A673 (cell line): ENCODE measurements at regions not wholly inside any gene's neighbourhood (a gene's known extent, or its start where the extent isn't known, plus 50 kb on each side); places are given as distances from the start of the nearest gene placed in this dataset.
"Not testable (repeated sequence)": the region's sequence is repeated elsewhere in the genome, so short reads cannot be mapped to it uniquely, and the experiment has no call there.

Experiments
- BruUV-seq: library from RNA; stranded (reverse); fragments of 400-500 nt; replicated peaks from 2 replicates; lab custom pipeline; 2021; lab: Mats Ljungman, UMichigan
- CTCF ChIA-PET: fragments of 300-600 bp; sonication (Branson Sonifier 250); formaldehyde crosslinking; loops from one replicate; lab custom pipeline; 2022; ENCODE audit warnings: antibody characterized with exemption; lab: Charles Lee
- POLR2A ChIA-PET: fragments of 300-600 bp; sonication (Branson Sonifier 250); formaldehyde crosslinking; loops from one replicate; lab custom pipeline; 2022; ENCODE audit warnings: antibody characterized with exemption; ENCODE audit not compliant: low non-redundant PET; lab: Charles Lee
- DNase-seq: peaks from one replicate; pipeline ENCODE4 v3.0.0-alpha.2; 2015; ENCODE audit warnings: low spot score
- H3K27ac ChIP-seq: fragments of 200-600 bp; sonication (generic); 2 replicates; pipeline ENCODE4 v1.5.1; 2016; ENCODE audit warnings: mixed run types, low read depth, mild to moderate bottlenecking, mixed read lengths, antibody characterized with exemption, low read length; ENCODE audit not compliant: poor library complexity, severe bottlenecking
- H3K27me3 ChIP-seq: fragments of 200-600 bp; sonication (generic); replicated peaks from 2 replicates; pipeline ENCODE4 v1.6.1; 2017; ENCODE audit warnings: mixed run types, low read depth, mild to moderate bottlenecking, mixed read lengths, antibody characterized with exemption, low read length; ENCODE audit not compliant: insufficient read depth, poor library complexity
- H3K36me3 ChIP-seq: fragments of 200-600 bp; sonication (generic); 2 replicates; pipeline ENCODE4 v1.6.1; 2016; ENCODE audit warnings: mixed run types, mild to moderate bottlenecking, mixed read lengths, antibody characterized with exemption, low read length; ENCODE audit not compliant: insufficient read depth, poor library complexity, severe bottlenecking
- H3K4me1 ChIP-seq: fragments of 200-600 bp; sonication (generic); 2 replicates; pipeline ENCODE4 v1.6.1; 2017; ENCODE audit warnings: mixed run types, mild to moderate bottlenecking, mixed read lengths, antibody characterized with exemption, low read length; ENCODE audit not compliant: insufficient read depth, poor library complexity, severe bottlenecking
- H3K4me3 ChIP-seq: fragments of 200-600 bp; sonication (generic); 2 replicates; pipeline ENCODE4 v1.5.1; 2016; ENCODE audit warnings: low read depth, mixed run types, mild to moderate bottlenecking, mixed read lengths, low read length; ENCODE audit not compliant: poor library complexity, severe bottlenecking
- H3K9me3 ChIP-seq: fragments of 200-600 bp; sonication (generic); 2 replicates; pipeline ENCODE4 v1.6.1; 2016; ENCODE audit warnings: mixed run types, low read depth, mild to moderate bottlenecking, mixed read lengths, antibody characterized with exemption, low read length; ENCODE audit not compliant: poor library complexity, severe bottlenecking
- CTCF ChIP-seq: fragments of 300-800, 200-600 bp; sonication (generic); conservative IDR thresholded peaks from 2 replicates; pipeline ENCODE4 v1.5.1; 2017; ENCODE audit warnings: low read depth, mild to moderate bottlenecking, antibody characterized with exemption, low read length, moderate library complexity, mixed read lengths
- EZH2 ChIP-seq: fragments of 200-600 bp; sonication (generic); IDR thresholded peaks from 2 replicates; pipeline ENCODE4 v1.6.1; 2017; ENCODE audit warnings: borderline replicate concordance, low read depth, mild to moderate bottlenecking, mixed read lengths, antibody characterized with exemption, low read length; ENCODE audit not compliant: poor library complexity, severe bottlenecking
- intact Hi-C: fragments of 100-400 bp; cut with micrococcal nuclease; formaldehyde crosslinking; loops from one replicate; pipeline ENCODE4 v1.10.0; 2022; ENCODE audit not compliant: unreplicated experiment

DNA sequence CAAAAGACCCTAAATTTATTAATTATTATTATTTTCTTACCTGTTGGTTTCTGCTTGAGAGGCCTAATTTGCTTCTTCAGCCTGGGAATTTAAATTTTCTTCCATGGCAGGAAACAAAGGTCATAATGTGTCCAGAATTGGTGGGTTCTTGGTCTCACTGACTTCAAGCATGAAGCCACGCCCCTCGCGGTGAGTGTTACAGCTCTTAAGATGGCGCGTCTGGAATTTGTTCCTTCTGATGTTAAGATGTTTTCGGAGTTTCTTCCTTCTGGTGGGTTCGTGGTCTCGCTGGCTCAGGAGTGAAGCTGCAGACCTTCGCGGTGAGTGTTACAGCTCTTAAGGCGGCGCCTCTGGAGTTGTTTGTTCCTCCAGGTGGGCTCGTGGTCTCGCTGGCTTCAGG is 998.7 kb upstream of the SPRY2 start:
- CTCF ChIA-PET, H3K4me3 ChIP-seq, BruUV-seq, H3K27ac ChIP-seq, intact Hi-C loops, H3K36me3 ChIP-seq, H3K4me1 ChIP-seq, POLR2A ChIA-PET, H3K9me3 ChIP-seq, H3K27me3 ChIP-seq, DNase-seq: not testable (repeated sequence)

GRCh38 chr13:81334481-81334880 is 993.6 kb upstream of the SPRY2 start:
- no TSS peak for BruUV-seq
- no peaks in the 10 kb centered on the region for H3K27me3 ChIP-seq
- no peaks in the 10 kb centered on the region for H3K36me3 ChIP-seq
- ChIA-PET POLR2A (no interaction called here), CTCF (no interaction called here)
- no peaks in the 10 kb centered on the region for H3K4me1 ChIP-seq
- TF ChIP-seq CTCF (no peak), EZH2 (no peak)
- no peaks in the 10 kb centered on the region for H3K9me3 ChIP-seq
- no peak overlapping the region for H3K4me3 ChIP-seq
- DNase-seq, result no peak
- no peak overlapping the region for H3K27ac ChIP-seq
- intact Hi-C loops, result no loop called here

DNA sequence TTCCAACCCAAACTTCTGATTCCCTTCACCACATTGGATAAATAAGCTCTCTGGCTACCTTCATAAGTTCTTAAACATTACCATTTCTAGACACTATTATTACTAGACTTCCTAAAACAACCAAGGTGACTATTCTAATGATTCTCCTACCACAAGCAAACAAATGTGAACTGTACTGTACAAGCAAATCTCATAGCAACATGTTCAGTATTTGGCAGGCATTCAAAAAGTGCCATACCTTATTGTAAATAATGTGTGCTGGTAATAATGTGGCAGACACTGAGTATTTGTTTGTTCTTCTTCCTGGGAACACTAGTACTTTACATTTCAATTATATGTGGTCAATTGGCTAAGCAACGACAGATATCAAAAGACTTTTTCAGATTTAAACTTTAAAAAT is 986.0 kb upstream of the SPRY2 start:
- no peak for DNase-seq
- Histone ChIP-seq H3K9me3 (no peaks in the 10 kb centered on the region), H3K27me3 (no peaks in the 10 kb centered on the region), H3K4me3 (no peak overlapping the region), H3K36me3 (no peaks in the 10 kb centered on the region), H3K4me1 (no peaks in the 10 kb centered on the region), H3K27ac (no peak overlapping the region)
- intact Hi-C loops, result no loop called here
- no TSS peak for BruUV-seq
- ChIA-PET CTCF (no interaction called here), POLR2A (no interaction called here)
- TF ChIP-seq EZH2 (no peak), CTCF (no peak)

DNA sequence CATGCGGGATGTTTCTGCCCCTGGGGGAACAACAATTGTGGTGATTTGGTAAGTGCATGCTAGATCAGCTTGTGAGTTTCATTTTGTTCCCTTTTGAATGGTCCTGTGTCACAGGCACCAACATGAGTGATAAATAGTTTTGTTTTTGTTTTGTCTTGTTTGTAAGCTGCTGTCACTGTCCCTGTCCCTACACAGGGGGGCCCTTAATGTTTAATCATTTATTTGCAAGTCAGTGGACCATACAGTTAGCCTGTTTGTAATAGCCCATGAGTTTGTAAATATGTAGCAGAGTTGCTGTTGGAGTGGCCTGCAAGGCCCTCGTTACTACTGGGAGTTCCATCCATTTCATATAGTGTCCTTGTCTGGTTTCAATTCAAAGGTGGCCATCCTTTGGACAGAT is 979.6 kb upstream of the SPRY2 start:
- ChIA-PET CTCF (no interaction called here), POLR2A (no interaction called here)
- Histone ChIP-seq H3K27ac (no peak overlapping the region), H3K4me3 (no peak overlapping the region), H3K9me3 (no peaks in the 10 kb centered on the region), H3K4me1 (no peaks in the 10 kb centered on the region), H3K27me3 (no peaks in the 10 kb centered on the region), H3K36me3 (no peaks in the 10 kb centered on the region)
- intact Hi-C loops, result no loop called here
- TF ChIP-seq CTCF (no peak), EZH2 (no peak)
- no TSS peak for BruUV-seq
- DNase-seq, result no peak
